ENCODE measurements at regions not wholly inside any gene's neighbourhood (a gene's known extent, or its start where the extent isn't known, plus 50 kb on each side); places are given as distances from the start of the nearest gene placed in this dataset.
"Not testable (repeated sequence)": the region's sequence is repeated elsewhere in the genome, so short reads cannot be mapped to it uniquely, and the experiment has no call there.

GRCh38 chr3:110430146-110430545 lies 641.5 kb upstream of the NECTIN3 start:
- H3K4me2 ChIP-seq (ENCODE audit: low read length) = no peak overlapping the region
- no peaks in the 10 kb centered on the region for H3K9me2 ChIP-seq (ENCODE audit: insufficient read depth, low read length)
- H3K36me3 ChIP-seq (ENCODE audit: insufficient read depth, low read length) = no peaks in the 10 kb centered on the region
- intact Hi-C loops (cut with micrococcal nuclease; ENCODE audit: unreplicated experiment) = no loop called here
- H3K4me1 ChIP-seq (ENCODE audit: insufficient read depth, low read length, poor library complexity, severe bottlenecking) = no peaks in the 10 kb centered on the region
- H3K79me2 ChIP-seq (ENCODE audit: insufficient read depth, low read depth, low read length) = no peaks in the 10 kb centered on the region
- H3K27ac ChIP-seq (ENCODE audit: low read depth, low read length, poor library complexity, severe bottlenecking) = no peak overlapping the region
- ChIA-PET CTCF (ENCODE audit: unreplicated experiment) (no interaction called here), POLR2A (no interaction called here)
- H2AFZ ChIP-seq (ENCODE audit: low read length) = no peak overlapping the region
- H4K20me1 ChIP-seq (ENCODE audit: insufficient read depth, low read length) = no peaks in the 10 kb centered on the region
- no peak for DNase-seq (ENCODE audit: low spot score)
- no TSS peak for BruUV-seq (replicated peaks)
- H3K9me3 ChIP-seq (ENCODE audit: low read length) = no peaks in the 10 kb centered on the region
- TF ChIP-seq CTCF (conservative IDR thresholded peaks at IDR 0.05; ENCODE audit: low read length) = no peak
- no peak for TF ChIP-seq EZH2phosphoT487 (IDR thresholded peaks at IDR 0.05; ENCODE audit: borderline replicate concordance, low read depth, low read length)
- H3K4me3 ChIP-seq (ENCODE audit: low read depth, low read length, poor library complexity, severe bottlenecking) = no peak overlapping the region

- Histone ChIP-seq H3K27ac (ENCODE audit: low read depth, low read length, poor library complexity, severe bottlenecking) (no peak overlapping the region), H3K4me2 (ENCODE audit: low read length) (no peak overlapping the region), H2AFZ (ENCODE audit: low read length) (no peak overlapping the region), H3K36me3 (ENCODE audit: insufficient read depth, low read length) (no peaks in the 10 kb centered on the region), H3K79me2 (ENCODE audit: insufficient read depth, low read depth, low read length) (no peaks in the 10 kb centered on the region), H3K9me2 (ENCODE audit: insufficient read depth, low read length) (no peaks in the 10 kb centered on the region), H3K9me3 (ENCODE audit: low read length) (no peaks in the 10 kb centered on the region), H3K4me3 (ENCODE audit: low read depth, low read length, poor library complexity, severe bottlenecking) (no peak overlapping the region), H3K4me1 (ENCODE audit: insufficient read depth, low read length, poor library complexity, severe bottlenecking) (no peaks in the 10 kb centered on the region), H4K20me1 (ENCODE audit: insufficient read depth, low read length) (no peaks in the 10 kb centered on the region)
- intact Hi-C loops (cut with micrococcal nuclease; ENCODE audit: unreplicated experiment) = no loop called here
- DNase-seq (ENCODE audit: low spot score) = no peak
- ChIA-PET POLR2A (interaction anchor here (0.7 kb wide), 2 partner anchors 492 to 1321 kb away, joined by 3 to 4 read pairs; no protein-coding TSS in a partner anchor), CTCF (ENCODE audit: unreplicated experiment) (no interaction called here)
- TF ChIP-seq CTCF (conservative IDR thresholded peaks at IDR 0.05; ENCODE audit: low read length) = no peak
- no peak for TF ChIP-seq EZH2phosphoT487 (IDR thresholded peaks at IDR 0.05; ENCODE audit: borderline replicate concordance, low read depth, low read length)
- BruUV-seq (replicated peaks) = no TSS peak
Observed at GRCh38 chr3:110436209-110436608, 635.4 kb upstream of the NECTIN3 start.

GRCh38 chr3:110440066-110440653 lies 631.5 kb upstream of the NECTIN3 start:
- CTCF ChIA-PET (ENCODE audit: unreplicated experiment); POLR2A ChIA-PET; H3K36me3 ChIP-seq (ENCODE audit: insufficient read depth, low read length); H3K4me1 ChIP-seq (ENCODE audit: insufficient read depth, low read length, poor library complexity, severe bottlenecking); H3K4me3 ChIP-seq (ENCODE audit: low read depth, low read length, poor library complexity, severe bottlenecking); intact Hi-C loops (cut with micrococcal nuclease; ENCODE audit: unreplicated experiment); H4K20me1 ChIP-seq (ENCODE audit: insufficient read depth, low read length); H3K4me2 ChIP-seq (ENCODE audit: low read length); DNase-seq (ENCODE audit: low spot score); H3K9me3 ChIP-seq (ENCODE audit: low read length); H3K27ac ChIP-seq (ENCODE audit: low read depth, low read length, poor library complexity, severe bottlenecking); BruUV-seq (replicated peaks); H2AFZ ChIP-seq (ENCODE audit: low read length); H3K9me2 ChIP-seq (ENCODE audit: insufficient read depth, low read length); H3K79me2 ChIP-seq (ENCODE audit: insufficient read depth, low read depth, low read length): not testable (repeated sequence)
